Lung microvascular endothelial cell (primary cell): ENCODE measurements at regions not wholly inside any gene's neighbourhood (a gene's known extent, or its start where the extent isn't known, plus 50 kb on each side); places are given as distances from the start of the nearest gene placed in this dataset.

Experiments used
- DNase-seq, 2 donors: peaks; one replicate each; pipeline versions ENCODE4 v3.0.0 to v3.0.0-alpha.2; 2010; ENCODE audit warnings: low read depth in 2 of 2

DNA sequence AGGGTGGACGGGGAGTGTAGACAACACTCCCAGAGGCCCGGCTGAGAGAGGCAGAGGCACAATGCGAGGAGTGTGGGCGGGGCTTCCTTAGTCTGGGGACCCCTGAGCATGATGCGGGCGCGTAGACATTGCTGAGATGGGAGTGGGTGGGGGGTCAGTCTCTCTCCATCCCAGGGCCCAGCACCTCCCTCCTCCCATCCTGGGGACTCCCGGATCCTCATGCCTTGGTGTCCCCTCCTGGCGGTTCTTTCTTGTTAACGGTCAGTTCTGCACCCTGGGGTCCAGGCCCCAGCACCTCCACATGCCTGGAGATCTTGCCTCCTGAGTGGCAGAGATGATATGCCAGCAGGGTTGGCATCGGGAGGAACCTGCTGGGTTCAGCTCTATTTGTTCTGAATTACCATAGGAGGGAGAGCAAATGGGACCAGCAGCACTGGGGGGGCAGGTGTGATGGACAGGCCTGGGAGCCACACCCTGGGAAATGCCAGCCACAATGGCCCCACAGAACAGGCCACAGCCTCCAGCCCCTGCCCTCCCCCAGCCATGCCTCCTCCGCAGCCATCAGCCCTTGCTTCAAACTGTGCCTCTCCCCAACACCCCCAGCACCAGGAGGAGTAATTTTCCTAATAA, 55.7 kb downstream of the RTL6 start:
- DNase-seq = no peak

DNA sequence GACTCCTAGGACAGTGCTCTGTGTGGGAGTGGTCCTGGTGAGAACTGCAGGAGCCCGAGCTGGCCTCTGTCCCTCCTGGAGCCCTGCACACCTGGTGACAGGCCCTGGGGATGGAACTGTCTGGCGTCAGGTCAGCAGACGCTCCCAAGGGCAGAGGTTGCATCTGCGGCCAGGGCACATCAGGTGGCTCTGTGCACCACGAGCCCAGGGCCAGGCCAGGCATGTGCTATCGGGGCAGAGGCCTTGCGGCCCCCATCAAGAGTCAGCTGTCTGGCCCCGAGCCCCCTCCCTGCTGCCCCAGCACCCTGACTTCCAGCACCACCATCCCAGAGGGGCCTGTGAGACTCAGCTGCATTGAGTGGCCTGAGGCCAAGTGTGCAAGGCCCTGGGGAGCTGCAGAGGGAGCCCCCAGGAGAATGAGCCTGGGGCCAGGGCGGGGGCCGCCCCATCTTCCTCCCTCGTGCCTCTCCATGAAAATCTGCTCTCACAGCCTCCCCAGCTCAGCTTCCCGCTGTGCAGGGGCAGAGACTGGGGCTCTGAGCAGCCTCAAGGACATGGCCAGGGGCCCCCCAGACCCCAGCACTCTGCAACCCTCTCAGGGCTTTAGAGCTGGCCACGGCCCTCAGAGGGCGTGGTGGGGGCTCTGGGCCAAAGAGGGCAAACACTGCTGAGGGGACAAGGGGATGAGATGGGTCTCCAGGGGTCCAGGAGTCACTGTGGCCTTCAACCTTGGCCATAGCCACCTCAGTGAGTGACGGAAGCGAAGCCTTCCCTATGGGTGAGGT, 56.4 kb downstream of the RTL6 start:
- no peak for DNase-seq

DNA sequence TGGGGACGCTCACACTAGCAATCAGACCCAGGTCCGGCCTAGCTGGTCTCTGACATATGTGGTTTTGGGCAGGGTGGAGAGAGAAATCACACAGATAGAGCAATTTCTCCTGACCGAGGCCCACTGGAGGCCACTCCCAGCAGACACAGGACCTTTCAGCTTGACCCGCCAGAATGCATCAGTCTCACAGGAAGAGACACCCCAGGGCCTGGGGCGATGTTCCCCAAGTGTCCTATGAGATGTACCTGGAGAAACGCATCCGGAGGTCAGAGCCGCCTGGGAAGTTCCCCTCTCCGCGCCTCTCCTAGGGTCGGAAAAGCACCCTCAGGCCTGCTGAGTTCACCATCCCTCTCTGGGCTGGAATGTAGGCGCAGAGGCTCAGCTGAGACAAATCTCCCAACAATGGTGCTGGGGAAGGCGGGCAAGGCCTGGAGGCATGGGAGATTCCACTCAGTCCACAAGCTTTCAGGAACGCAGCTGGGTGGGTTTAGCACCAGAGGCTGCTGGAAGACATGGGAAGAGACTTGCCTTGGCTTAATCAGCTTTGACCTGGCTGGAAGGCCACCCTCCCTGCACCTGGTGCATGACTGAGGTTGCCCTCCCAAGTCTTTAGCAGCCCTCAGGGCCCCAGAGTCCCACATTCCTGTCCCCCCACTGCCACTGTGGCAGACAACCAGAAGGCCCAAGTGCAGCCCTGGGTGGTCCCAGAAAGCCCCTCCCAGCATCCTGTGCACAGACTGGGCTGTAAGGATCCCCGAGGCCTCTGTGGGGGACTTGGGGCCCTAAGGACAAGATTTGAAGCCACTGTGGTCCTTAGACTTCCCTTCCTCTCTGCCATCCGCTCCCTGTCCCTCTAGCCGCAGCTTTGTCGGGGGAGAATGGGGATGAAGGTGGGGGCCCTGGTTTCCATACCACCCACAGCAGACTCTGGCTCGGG, 57.5 kb downstream of the RTL6 start:
- DNase-seq = no peak

DNA sequence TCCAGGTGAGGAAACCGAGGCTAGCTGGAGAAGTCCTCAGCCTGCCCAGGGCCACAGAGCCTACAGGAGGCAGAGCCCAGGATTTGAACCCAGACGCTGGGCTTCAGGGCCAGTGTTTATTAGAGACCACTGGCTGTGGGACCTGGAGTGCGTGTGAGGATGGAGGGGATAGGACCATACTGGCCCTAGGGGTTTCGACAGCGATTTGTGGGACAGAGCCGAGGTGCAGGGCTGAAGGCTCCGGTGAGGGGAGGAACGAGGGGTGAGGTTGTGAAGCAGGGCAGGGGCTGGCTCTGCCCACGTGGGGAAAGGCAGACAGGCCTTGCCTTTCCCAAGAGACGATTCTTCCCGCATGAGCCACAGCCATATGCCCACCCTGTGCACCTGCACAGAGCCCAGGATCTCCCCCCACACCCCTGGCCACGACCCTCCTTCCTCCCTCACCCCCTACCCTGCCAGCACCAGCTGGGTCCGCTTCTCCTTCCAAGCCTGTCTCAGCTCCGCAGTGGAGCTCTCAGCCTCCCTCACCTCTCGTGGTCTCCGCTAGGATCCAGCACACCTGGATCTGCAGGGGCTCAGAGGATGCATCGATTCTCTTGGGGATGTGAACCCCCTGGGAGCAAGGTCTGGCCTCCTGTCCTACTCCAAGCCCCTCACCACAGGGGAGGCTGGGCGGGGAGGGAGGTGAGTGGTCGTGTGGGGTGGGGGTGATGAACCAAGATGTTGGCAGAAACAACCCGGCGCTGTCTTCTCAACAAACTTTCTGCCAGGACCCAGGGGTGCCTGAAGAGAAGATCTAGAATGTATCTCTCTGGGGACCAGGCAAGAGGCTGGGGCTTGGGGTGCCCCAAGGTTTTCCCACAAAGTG, 58.4 kb downstream of the RTL6 start:
- no peak for DNase-seq

DNA sequence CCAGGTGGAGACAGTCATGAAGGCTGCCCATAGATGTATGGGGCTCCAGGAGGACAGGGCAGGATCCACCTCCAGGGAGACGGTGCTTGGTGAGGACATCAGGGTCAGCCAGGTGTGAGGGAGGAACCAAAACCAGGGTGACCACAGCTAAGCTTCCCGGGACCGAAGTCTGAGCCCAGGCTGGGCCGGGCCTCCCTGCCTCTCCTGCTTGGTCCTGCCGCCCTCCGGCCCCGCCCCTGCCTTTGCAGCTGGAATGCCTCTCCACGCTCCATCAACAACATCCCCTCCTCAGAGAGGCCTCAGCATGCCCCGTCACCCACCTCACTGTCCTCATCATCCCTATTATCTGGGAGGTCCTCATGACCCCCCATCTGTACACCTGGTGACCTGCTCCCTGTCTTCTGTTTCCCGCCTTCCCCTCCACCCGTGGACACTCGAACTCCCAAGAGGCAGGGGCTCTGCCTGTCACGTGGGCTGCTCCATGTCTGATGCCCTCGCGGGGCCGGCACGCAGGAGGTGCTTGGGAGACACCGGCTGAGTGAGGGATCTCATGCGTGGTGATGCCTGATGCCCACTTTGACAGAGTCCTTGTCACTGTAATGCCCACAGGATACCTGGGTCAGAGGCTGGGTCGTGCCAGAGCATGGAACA, 59.4 kb downstream of the RTL6 start:
- DNase-seq = no peak

DNA sequence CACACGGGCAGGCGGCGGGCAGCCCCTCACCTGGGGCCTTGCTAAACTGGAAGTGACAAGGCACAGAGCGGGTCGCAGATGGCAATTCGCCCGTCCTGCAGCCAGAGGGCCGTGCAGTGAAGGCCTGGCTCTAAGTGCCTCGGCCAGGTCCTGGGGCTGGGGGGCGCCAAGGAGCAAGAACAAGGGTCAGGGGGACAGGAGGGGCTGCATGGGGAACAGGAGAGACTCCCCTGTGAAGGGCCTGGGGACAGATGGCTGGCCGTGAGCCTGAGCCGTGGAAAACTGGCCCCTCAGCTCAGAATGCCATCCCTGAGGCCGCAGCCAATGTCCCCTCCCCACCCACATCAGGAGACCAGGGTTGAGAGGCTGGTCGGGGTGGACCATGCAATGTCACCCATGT, 60.0 kb downstream of the RTL6 start:
- DNase-seq = no peak

DNA sequence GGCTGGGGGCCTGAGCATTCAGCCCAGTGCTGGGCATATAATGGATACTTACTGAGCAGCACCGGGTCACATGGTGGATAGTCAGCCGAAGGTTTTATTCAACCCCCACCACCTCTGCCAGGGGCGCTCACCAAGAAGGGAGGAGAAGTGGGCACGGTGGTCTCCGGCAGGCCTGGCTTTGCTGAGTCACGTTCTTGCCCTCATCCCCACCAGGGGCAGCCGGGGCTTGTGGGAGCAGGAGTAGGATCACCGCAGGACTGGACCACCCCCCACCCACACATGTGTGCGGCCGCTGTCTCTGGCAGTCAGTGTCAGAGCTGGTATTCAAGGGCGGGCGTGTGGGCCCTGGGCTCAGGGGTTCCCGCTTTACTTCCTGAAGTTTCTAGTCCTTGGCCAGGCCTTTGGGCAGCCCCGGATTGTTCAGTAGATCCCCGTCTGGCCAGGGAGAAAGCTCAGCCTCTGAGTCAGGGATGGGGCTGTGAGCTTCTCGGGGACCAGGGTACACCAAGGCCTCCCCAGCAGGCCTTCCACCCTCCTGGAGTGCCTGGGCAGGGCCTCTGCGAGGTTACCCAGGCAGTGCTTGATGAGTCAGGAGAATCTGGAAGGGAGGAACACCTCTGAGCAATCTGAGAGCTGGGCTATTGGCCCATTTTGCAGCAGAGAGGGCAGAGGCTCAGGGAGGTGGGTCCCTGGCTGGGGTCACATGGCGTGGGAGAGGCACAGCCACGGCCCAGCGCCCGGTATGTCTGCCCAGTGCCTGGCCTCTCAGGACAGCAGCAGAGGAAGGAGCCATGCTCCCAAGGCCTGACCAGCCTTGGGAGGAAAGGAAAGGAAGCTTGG, 60.6 kb downstream of the RTL6 start:
- no peak for DNase-seq

DNA sequence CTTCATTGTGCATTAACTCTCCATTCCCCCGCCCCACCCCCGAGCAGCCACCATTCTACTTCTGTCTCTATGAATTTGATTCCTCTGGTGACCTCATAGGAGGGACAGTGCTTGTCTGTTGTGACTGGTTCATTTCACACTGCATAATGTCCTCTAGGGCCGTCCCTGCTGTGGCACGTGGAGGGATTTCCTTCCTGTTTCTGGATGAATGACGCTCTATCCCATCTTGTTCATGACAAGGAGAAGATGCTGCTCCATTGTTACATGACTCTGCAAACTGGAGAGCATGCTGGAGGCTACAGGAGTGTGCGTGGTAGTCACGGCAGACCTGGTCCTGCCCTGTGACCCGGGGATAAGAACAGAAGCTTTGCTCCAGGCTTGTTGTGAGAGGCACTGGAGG, 61.3 kb downstream of the RTL6 start:
- DNase-seq = no peak

DNA sequence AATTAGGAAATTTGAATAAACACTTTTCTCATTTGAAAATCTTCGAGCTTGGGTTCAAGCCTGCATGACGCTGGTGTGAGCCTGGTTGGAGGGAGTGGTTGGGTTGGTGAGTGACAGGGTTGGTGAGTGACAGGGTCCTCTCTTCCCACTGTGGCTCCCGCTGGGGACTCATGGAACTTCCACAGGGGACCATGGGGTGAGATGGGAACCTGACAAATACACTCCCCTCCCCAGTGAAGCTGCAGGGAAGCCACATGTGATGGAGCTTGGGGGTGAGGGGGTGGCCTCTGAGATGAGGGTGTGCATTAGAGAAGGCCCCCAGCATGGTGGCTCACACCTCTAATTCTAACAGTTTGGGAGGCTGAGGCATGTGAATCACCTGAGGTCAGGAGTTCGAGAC, 66.8 kb downstream of the RTL6 start:
- DNase-seq = no peak

DNA sequence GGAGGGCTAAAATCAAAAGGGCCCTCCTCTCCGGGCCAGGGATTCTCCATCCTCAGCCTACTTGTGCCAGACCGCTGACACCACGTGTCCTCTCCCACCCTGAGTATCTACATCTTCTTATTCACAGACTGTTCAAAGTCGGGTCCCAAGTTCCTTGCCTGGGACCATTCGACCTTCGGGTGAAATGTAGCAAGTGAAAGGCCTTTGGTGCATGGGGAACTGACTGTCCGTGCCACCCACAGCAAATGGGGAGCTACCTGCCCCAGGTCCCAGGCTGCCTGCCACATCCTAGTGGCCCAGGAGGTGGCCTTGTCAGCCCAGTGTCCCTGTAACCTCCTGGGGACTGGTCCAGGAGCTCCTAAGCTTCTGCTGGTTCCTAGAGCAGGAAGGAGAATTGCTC, 67.3 kb downstream of the RTL6 start:
- no peak for DNase-seq

DNA sequence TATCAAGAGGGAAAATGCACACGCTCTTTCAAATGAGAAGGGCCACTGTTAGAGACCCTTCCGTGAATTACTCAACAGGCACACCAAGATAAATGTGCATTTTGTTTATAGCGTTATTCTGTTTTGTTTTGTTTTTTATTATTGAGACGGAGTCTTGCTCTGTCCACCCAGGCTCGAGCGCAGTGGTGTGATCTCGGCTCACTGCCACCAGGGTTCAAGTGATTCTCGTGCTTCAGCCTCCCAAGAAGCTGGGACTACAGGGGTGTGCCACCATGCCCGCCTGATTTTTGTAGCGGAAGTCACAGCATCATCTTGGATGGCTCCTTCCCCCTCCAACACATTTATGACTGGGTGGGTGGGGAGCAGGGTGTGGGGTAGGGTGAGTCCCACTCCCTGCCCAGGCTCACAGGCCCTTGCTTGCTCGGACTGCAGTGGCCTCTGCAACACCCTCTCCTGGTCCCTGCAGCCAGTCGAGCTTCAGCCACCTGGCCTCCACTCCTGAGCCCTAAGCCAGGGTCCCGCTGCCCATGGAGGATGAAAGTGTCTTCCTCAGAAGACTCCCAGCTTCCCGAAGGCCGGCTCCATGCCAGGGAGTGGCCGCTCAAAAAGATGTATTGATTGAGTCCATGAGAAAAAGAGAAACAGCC, 68.0 kb downstream of the RTL6 start:
- no peak for DNase-seq

DNA sequence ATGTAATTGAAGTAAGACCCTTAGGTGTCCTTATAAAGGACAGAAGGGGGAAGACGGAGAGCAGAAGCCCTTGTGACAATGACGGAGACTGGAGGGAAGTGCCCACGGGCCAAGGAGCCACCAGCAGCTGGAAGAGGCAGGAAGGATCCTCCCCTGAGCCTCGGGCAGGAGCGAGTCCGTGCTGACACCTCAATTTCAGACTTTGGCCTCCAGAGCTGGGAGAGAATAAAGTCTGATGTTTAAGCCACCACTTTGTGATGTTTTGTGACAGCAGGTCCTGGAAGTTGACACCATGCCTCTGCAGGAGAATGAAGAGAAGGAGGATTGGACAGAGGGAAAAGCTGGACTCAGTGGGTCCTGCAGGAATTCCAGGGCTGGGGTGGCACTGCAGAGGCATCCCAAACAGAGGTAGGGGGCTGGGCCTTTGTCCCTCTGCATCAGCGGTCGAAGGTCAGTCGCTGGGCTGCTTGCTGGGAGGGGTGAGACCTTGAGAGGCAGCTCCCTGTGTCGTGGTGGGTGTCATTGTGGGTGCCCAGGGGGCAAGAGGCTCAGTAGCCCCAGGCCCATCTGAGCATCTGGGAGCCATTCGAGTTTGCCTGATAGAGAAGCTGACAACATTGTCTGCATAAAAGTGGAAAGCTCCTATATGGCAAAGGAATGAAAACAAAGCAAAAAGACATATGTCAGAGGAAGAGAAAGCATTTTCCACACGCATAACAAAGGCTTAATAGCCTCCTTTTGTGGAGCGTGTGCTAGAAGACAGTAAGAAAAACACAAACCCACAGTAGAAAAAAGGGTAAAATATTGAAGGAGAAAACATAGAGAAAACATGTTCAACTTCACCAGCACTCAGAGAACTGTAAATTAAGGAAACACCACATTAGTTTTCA, 68.8 kb downstream of the RTL6 start:
- no peak for DNase-seq

DNA sequence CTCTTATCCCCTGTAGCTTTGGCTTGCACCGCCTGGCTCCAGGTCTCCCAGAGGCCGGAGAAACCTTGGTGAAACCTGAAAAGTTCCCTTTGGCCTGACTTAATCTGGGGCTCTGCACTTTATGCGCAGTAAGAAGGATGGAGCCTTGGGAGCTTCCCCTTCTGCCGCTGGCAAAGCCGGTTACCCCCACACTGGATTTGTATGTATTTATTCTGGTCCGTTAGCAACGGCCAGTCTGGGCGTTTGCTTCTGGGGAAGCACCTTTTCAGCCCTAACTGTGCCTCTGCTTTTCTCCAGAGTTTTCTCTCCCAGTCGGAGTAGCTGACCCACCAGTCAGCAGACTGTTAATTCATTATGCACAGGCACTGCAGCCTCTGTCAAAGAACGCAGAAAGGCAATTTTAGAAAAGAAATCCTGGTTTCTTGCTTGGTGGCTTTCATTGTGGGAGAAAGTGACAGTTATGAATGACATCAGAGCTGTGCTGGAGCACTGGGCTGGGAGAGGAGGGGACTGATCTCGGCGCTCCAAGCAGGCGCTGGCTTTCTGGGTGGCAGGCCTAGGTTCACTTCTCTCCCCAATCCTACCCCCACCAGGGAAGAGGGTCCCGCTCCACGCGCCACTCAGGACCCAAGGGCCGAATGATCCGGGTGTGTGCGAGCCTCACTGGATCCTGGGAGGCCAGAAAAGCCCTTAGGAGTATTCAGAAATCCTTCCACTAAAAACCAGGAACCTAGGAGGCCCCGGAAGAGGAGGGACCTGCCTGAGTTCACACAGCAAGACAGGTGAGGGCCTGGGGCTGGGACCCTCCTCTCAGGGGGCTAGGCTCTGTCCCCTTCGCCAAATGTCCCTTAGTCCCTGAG, 70.2 kb downstream of the RTL6 start:
- DNase-seq = no peak

DNA sequence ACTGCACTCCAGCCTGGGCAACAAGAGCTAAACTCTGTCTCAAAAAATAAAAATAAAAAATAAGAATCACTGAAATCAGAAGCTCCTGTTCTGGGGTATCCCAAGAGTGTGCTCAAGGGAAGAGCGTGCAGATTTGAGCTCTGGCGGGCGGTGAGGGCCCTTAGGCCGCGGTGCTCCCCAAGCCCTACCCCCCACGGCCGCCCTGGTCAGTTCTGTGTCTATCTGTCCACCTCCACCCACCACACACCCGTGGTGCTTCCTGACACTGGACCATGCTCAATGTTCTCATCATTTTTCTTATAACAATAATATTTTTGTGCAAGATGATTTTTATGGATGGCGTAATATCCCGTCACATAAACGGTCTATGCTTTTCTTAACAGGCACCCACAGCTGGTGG, 71.1 kb downstream of the RTL6 start:
- no peak for DNase-seq

DNA sequence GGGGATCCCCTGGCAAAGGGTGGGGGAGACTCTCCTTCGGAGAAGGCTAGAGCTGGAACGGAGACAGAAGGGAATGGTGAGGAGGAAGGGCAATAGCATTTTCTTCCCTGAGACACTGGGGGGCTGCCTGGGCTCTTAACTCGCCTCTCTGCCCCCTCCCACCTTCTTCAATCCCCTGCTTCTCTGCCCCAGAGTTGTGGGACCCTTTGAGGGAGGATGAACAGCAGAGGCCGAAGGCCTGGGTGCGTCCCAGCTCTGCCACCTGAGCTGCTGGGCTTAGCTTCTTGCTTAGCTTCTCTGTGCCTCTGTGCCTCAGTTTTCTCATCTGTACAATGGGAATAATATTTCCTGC, 72.4 kb downstream of the RTL6 start:
- DNase-seq = no peak

DNA sequence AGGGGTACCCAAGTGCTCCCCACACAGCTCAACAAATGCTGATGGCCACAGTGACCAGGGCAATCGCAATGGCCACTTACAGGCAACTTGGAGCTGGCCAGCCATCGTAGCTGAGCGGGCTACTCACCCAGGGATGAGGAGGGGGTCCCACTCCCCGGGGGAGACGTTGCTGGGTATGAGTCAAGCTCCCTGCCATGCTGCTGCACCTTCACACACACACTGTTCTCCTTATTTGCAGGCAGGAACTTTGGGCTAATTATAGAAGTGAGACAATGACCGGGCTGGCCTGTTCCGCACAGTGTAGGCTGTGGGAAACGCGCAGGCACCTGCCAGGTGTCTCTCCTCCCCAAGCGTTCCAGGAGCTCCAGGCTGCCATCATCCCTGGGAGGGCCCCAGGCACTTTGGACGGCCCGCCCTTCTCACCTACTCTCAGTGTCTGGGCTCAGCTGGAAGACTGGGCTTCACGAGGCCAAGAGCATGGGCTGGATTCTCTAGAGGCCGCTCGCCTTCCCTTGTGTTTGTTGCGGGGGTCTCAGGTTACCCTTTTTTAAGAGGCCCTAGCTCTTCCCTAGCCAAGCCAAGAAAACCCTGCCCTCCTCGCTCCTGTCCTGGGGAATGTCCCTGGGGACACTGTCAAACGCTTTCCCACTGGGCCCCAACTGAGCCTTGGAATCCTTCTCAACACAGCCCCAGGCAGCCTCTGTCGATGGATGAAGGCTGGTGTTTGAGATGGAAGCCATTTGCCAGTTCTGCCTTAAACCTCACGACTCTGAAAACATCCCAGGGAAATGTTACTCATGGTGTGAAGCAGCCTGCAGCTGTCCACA, 73.0 kb downstream of the RTL6 start:
- DNase-seq = no peak

DNA sequence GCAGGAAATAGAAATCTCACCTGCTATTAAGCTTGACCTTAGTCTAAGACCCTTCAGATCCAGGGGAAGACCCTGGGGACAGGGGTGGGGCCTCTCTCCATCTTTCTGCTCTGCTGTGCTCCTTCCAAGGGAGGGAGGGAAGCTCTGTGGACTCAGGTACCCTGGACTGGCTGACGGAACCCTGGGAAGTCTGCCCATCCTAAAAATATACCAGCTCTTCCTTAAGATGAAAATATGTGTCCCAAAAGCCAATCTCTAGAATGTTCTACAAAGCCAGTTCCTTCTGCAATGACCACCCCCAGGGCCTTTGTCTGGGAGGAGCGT, 73.7 kb downstream of the RTL6 start:
- DNase-seq = no peak
